Stomach (tissue), 8 donors: ENCODE measurements at regions not wholly inside any gene's neighbourhood (a gene's known extent, or its start where the extent isn't known, plus 50 kb on each side); places are given as distances from the start of the nearest gene placed in this dataset.

ENCODE experiments used
- DNase-seq, 2 donors: peaks; one replicate each; pipeline versions ENCODE4 v3.0.0 to v3.0.0-alpha.2; 2013 to 2019
- H3K27ac ChIP-seq, 5 donors: fragments of 200-600 bp in 4 of 5; sonication (generic) in 4 of 5; one replicate each; pipeline ENCODE4 v1.5.1; 2013 to 2019; ENCODE audit warnings: mild to moderate bottlenecking in 1 of 5, moderate library complexity in 1 of 5
- H3K27me3 ChIP-seq, 3 donors: fragments of 200-600 bp; sonication (generic); one replicate each; pipeline ENCODE4 v1.5.1; 2017 to 2019; ENCODE audit warnings: mixed run types in 1 of 3
- H3K36me3 ChIP-seq, 4 donors: fragments of 200-600 bp; sonication (generic); 1 replicate in 3 of 4; 2 replicates in 1 of 4; pipeline ENCODE4 v1.5.1; 2016 to 2019
- H3K4me1 ChIP-seq, 4 donors: fragments of 200-600 bp; sonication (generic); one replicate each; pipeline ENCODE4 v1.5.1; 2016 to 2019
- H3K4me3 ChIP-seq, 4 donors: fragments of 200-600 bp; sonication (generic) in 3 of 4; one replicate each; pipeline ENCODE4 v1.5.1; 2016 to 2019; ENCODE audit warnings: mild to moderate bottlenecking in 1 of 4
- H3K9me3 ChIP-seq, 4 donors: fragments of 200-600 bp; sonication (generic); one replicate each; pipeline ENCODE4 v1.5.1; 2016 to 2019
- EP300 ChIP-seq: sonication (generic); formaldehyde crosslinking; IDR thresholded peaks from one replicate; pipeline ENCODE4 v1.6.1; 2017; ENCODE audit warnings: antibody characterized with exemption
- POLR2A ChIP-seq, 4 donors: fragments of 450-650 bp; IDR thresholded peaks; one replicate each; pipeline ENCODE4 v1.6.1; 2016; ENCODE audit warnings: antibody characterized with exemption in 4 of 4, control low read depth in 2 of 4, mild to moderate bottlenecking in 1 of 4, moderate library complexity in 1 of 4
- POLR2AphosphoS5 ChIP-seq, 3 donors: sonication (generic); formaldehyde crosslinking; IDR thresholded peaks; one replicate each; pipeline ENCODE4 v1.6.1; 2016; ENCODE audit warnings: antibody characterized with exemption in 3 of 3
- WGBS, 5 donors: extraction: QIAGEN DNeasy Blood & Tissue Kit in 3 of 5; methylation state at CpG; one replicate each; pipeline versions ENCODE4 v1.1.5 to v1.1.7; 2013 to 2018; 5-methylcytosine and 5-hydroxymethylcytosine counted together
- intact Hi-C: fragments of 100-400 bp; cut with DNase I; formaldehyde crosslinking; loops from one replicate; pipeline ENCODE4 v1.15.1; 2023; ENCODE audit warnings: low total_unique reads
- TF ChIP-seq, protein P1 (sequence below), 7 experiments: fragments of 450-650 bp in 4 of 7; fragments of 200-600 bp in 3 of 7; sonication (generic) in 3 of 7; IDR thresholded peaks; one replicate each; pipeline ENCODE4 v1.5.1; 2016 to 2019; ENCODE audit warnings: antibody characterized with exemption in 7 of 7, control low read depth in 2 of 7, mild to moderate bottlenecking in 1 of 7
- donor health status: healthy with polysubstance abuse.
- donor health status: Bipolar disorder and iron deficiency.
- donor health status: healthy.

DNA sequence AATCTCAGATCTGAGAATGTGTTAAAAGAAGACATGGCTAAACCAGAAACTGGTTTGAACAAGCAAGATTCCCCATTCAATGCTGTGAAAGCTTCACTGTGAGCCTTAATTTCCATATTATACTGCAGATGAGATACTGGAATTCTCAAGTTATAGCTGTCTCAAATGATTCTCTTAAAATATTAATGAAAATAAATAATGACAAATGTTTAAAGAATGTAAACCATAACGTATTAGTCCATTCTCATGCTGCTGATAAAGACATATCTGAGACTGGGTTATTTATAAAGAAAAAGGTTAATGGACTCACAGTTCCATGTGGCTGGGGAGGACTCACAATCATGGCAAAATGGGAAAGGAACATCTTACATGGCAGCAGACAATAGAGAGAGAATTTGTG is 667.8 kb downstream of the SLITRK1 start:
- H3K9me3 ChIP-seq = peaks cover 0 to 29% (median 7%) of the 10 kb centered on the region in 4 donors
- no peak overlapping the region for H3K27ac ChIP-seq
- 9 to 41% (median 37%) methylated on average over 1 of the region's 1 CpG for WGBS, 5 donors
- H3K27me3 ChIP-seq = no peaks in the 10 kb centered on the region
- DNase-seq = no peak
- H3K4me3 ChIP-seq = no peak overlapping the region
- intact Hi-C loops = no loop called here
- TF ChIP-seq EP300 (no peak), POLR2A (IDR thresholded peaks at IDR 0.05) (no peak), POLR2AphosphoS5 (IDR thresholded peaks at IDR 0.05) (no peak)
- TF ChIP-seq, protein P1, sequence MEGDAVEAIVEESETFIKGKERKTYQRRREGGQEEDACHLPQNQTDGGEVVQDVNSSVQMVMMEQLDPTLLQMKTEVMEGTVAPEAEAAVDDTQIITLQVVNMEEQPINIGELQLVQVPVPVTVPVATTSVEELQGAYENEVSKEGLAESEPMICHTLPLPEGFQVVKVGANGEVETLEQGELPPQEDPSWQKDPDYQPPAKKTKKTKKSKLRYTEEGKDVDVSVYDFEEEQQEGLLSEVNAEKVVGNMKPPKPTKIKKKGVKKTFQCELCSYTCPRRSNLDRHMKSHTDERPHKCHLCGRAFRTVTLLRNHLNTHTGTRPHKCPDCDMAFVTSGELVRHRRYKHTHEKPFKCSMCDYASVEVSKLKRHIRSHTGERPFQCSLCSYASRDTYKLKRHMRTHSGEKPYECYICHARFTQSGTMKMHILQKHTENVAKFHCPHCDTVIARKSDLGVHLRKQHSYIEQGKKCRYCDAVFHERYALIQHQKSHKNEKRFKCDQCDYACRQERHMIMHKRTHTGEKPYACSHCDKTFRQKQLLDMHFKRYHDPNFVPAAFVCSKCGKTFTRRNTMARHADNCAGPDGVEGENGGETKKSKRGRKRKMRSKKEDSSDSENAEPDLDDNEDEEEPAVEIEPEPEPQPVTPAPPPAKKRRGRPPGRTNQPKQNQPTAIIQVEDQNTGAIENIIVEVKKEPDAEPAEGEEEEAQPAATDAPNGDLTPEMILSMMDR (IDR thresholded peaks at IDR 0.05) = no peak
- H3K4me1 ChIP-seq = no peaks in the 10 kb centered on the region
- no peaks in the 10 kb centered on the region for H3K36me3 ChIP-seq

DNA sequence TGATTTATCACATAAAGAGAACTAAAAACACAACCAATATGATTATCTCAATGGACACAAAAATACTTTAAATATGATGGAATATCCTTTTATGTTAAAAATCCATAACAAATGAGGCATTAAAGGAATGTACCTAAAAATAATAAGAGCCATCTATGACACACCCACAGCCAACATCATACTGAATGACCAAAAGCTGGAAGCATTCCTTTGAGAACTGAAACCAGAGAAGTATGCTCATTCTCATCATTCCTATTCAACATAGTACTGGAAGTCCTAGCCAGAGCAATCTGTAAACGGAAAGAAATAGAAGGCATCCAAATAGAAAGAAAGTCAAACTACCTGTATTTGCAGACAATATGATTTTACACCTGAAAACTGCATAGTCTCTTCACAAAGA is 671.0 kb downstream of the SLITRK1 start:
- no peak overlapping the region for H3K4me3 ChIP-seq
- no peak overlapping the region for H3K27ac ChIP-seq
- no peaks in the 10 kb centered on the region for H3K27me3 ChIP-seq
- intact Hi-C loops = no loop called here
- no peak for TF ChIP-seq EP300
- TF ChIP-seq POLR2AphosphoS5 (IDR thresholded peaks at IDR 0.05) = no peak
- no peak for TF ChIP-seq POLR2A (IDR thresholded peaks at IDR 0.05)
- no peak for DNase-seq
- peaks cover 0 to 38% (median 14%) of the 10 kb centered on the region in 4 donors for H3K9me3 ChIP-seq
- WGBS, 5 donors = 76 to 92% (median 85%) methylated on average over 1 of the region's 1 CpG
- no peaks in the 10 kb centered on the region for H3K4me1 ChIP-seq
- H3K36me3 ChIP-seq = no peaks in the 10 kb centered on the region

DNA sequence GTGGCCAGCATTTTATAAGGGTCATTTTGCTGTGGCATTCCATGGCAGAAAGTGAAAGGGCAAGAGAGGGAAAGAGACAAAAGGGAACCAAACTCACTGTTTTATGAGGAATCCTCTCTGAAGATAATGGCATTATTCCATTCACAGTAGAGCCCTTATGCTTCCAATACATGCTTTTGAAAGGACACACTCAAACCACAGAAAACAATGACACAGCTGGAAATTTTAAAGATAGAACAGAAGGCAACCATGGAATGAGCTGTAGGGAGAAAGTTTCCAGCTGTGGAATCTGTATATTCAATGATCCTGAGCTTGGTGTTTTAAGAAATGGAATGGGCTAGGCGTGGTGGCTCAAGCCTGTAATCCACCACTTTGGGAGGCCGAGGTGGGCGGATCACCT is 677.4 kb downstream of the SLITRK1 start:
- WGBS, 5 donors = 82 to 90% (median 89%) methylated on average over 3 of the region's 3 CpGs
- Histone ChIP-seq H3K36me3 (no peaks in the 10 kb centered on the region), H3K27ac (no peak overlapping the region), H3K27me3 (no peaks in the 10 kb centered on the region), H3K9me3 (peaks cover 0 to 30% (median 14%) of the 10 kb centered on the region in 4 donors), H3K4me1 (no peaks in the 10 kb centered on the region), H3K4me3 (no peak overlapping the region)
- DNase-seq = no peak
- no peak for TF ChIP-seq EP300
- no peak for TF ChIP-seq POLR2A (IDR thresholded peaks at IDR 0.05)
- TF ChIP-seq, protein P1 (IDR thresholded peaks at IDR 0.05) = no peak
- no peak for TF ChIP-seq POLR2AphosphoS5 (IDR thresholded peaks at IDR 0.05)
- intact Hi-C loops = no loop called here

DNA sequence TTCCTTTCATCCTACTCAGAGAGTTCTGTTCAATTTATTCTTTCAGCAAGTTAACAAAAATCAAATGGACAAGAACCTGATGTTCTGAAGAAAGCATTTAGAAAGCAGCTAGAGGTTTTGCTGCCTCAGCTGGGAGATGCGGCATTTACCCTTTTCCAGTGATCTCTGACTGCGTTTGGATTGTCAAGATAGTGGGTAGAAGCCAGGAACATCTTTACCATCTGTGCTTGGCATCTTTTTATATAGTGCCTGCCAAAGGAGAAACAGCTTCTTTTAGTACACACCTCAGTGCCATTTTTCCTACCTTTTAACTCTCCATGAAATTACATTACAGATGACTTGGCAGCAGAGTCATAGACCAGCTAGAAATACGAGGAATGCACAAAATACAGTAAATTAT is 680.8 kb downstream of the SLITRK1 start:
- no peaks in the 10 kb centered on the region for H3K36me3 ChIP-seq
- TF ChIP-seq POLR2A (IDR thresholded peaks at IDR 0.05) (no peak), EP300 (no peak), POLR2AphosphoS5 (IDR thresholded peaks at IDR 0.05) (no peak)
- TF ChIP-seq, protein P1 (IDR thresholded peaks at IDR 0.05) = no peak
- WGBS, 5 donors = 48 to 67% (median 62%) methylated on average over 3 of the region's 3 CpGs
- H3K9me3 ChIP-seq = peaks cover 0 to 30% (median 7%) of the 10 kb centered on the region in 4 donors
- no peaks in the 10 kb centered on the region for H3K4me1 ChIP-seq
- no peak overlapping the region for H3K27ac ChIP-seq
- no peaks in the 10 kb centered on the region for H3K27me3 ChIP-seq
- intact Hi-C loops = no loop called here
- no peak overlapping the region for H3K4me3 ChIP-seq
- peak in 1 of 2 donors; percentile 4 for DNase-seq

DNA sequence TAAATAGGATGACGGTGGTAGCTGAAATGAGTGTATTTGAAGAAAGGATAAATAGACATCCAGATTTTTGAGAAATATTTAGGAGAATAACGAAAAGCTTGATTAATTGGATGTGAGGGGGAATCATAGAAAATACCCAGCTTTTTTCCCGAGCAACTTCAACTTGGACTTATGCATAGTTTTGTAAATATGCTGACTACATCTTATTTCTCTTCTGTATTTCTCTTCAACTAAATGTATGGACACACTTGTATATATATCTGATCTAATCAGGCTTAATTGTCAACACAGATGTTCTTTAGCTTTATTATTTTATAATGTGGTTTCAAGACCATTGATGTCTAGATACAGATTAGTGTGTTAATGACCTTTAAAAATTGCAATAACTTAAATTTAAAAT is 685.0 kb downstream of the SLITRK1 start:
- no peak for DNase-seq
- no peaks in the 10 kb centered on the region for H3K36me3 ChIP-seq
- no peaks in the 10 kb centered on the region for H3K27me3 ChIP-seq
- 67 to 76% (median 72%) methylated on average over 3 of the region's 3 CpGs for WGBS, 5 donors
- no peak overlapping the region for H3K4me3 ChIP-seq
- intact Hi-C loops = no loop called here
- peaks cover 0 to 14% (median 4%) of the 10 kb centered on the region in 4 donors for H3K9me3 ChIP-seq
- TF ChIP-seq POLR2AphosphoS5 (IDR thresholded peaks at IDR 0.05) = no peak
- no peak for TF ChIP-seq EP300
- no peak for TF ChIP-seq POLR2A (IDR thresholded peaks at IDR 0.05)
- TF ChIP-seq, protein P1 (IDR thresholded peaks at IDR 0.05) = no peak
- H3K4me1 ChIP-seq = no peaks in the 10 kb centered on the region
- H3K27ac ChIP-seq = no peak overlapping the region
